ENCODE measurements at regions not wholly inside any gene's neighbourhood (a gene's known extent, or its start where the extent isn't known, plus 50 kb on each side); places are given as distances from the start of the nearest gene placed in this dataset.
"Not testable (repeated sequence)": the region's sequence is repeated elsewhere in the genome, so short reads cannot be mapped to it uniquely, and the experiment has no call there.

DNA sequence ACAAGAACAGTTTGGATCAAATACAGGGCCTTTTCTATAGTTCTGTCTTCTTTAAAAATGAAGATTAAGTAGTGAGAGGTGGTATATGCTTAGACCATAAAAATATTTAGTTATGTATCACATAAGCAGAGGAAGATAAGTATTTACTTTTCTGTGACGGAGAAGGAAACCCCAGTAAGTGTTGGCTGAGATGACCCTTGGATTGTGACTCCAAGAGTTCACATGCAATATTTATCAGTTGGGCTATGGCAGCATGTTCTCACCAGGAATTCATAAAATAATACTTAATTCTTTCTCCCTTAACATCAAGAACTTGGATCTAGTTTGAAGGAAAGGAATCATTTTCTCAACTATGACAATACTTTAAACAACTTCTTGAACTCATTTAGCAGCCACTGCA lies 98.4 kb upstream of the TBX18 start:
- Mint-ChIP-seq H3K27ac (no peak overlapping the region), H3K27me3 (no peaks in the 10 kb centered on the region), H3K4me3 (no peak overlapping the region), H3K36me3 (ENCODE audit: low read depth) (no peaks in the 10 kb centered on the region), H3K9me3 (no peaks in the 10 kb centered on the region), H3K4me1 (ENCODE audit: low read depth) (no peaks in the 10 kb centered on the region)
- intact Hi-C loops (cut with micrococcal nuclease) = no loop called here

DNA sequence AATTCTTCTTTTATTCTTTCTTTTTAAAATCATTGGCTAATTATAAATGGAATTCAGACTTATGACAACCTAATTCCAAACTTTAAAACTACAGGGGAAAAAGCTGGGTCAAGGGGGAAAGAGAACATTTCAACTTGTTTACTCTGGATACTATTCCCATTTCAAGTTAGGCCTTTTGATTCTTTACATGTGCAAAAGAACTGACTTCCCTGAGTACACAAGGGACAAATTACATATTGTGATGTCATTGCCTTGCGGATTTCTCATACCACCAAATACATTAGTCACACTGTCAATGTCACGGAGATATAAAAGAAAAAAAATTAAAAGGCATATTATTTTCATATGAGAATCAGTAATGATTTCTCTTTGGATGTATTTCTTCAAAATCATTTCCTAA lies 96.5 kb upstream of the TBX18 start:
- intact Hi-C loops (cut with micrococcal nuclease) = no loop called here
- Mint-ChIP-seq H3K4me1 (ENCODE audit: low read depth) (no peaks in the 10 kb centered on the region), H3K36me3 (ENCODE audit: low read depth) (no peaks in the 10 kb centered on the region), H3K27ac (no peak overlapping the region), H3K4me3 (no peak overlapping the region), H3K27me3 (no peaks in the 10 kb centered on the region), H3K9me3 (no peaks in the 10 kb centered on the region)

DNA sequence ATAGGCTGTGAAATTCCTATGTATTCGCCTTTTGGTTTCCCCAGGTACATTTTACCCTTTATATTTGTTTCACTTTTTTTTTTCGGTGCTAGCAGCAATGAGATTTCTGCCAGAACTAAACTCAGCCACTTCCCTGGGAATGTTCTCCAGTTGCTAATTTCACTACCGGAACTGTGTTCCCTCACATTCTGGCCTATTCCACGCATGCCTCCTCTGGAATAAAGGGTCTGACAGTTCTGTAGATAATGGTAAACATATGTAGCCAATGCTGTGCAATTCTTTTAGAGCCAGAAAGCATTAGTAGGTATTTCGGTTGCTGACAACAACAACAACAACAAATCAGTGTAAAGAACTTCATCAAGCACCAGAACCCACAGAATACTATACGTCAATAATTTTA lies 96.1 kb upstream of the TBX18 start:
- Mint-ChIP-seq H3K27me3 (no peaks in the 10 kb centered on the region), H3K4me1 (ENCODE audit: low read depth) (no peaks in the 10 kb centered on the region)
- intact Hi-C loops (cut with micrococcal nuclease) = no loop called here

DNA sequence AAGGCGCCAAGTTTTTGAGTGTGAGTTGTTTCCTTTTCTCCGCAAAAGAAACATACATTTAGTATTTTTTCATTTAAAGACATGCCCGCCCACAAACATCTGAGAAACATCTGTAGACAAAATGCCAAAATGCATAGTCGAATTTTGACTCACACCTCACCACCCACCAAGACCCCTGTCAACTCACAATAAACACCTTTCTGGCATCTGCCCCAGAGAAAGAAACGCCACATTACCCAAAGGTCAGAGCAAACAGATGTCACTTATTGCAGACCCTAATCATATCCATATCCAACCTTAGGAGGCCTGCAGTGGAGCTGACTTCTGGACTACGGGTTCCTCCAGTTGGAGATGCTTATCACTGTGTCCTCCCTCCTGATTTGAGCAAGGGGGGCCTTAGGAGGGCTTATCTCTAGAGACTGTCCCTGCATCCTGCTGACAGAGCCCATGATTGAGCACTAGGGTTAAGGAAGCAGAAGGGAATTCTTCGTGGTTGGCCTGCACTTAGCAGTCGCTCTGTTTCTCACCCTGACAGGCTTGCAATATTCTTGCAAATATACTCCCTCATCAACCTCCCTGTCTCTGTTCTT lies 90.5 kb upstream of the TBX18 start:
- intact Hi-C loops (cut with micrococcal nuclease) = no loop called here
- Mint-ChIP-seq H3K4me3 (no peak overlapping the region), H3K27ac (no peak overlapping the region), H3K36me3 (ENCODE audit: low read depth) (no peaks in the 10 kb centered on the region), H3K9me3 (no peaks in the 10 kb centered on the region), H3K27me3 (no peaks in the 10 kb centered on the region), H3K4me1 (ENCODE audit: low read depth) (no peaks in the 10 kb centered on the region)

More for the DNA sequence above, 96.1 kb upstream of the TBX18 start:
- no peak overlapping the region for H3K4me3 Mint-ChIP-seq
- no peaks in the 10 kb centered on the region for H3K36me3 Mint-ChIP-seq (ENCODE audit: low read depth)
- no peaks in the 10 kb centered on the region for H3K9me3 Mint-ChIP-seq
- no peak overlapping the region for H3K27ac Mint-ChIP-seq

DNA sequence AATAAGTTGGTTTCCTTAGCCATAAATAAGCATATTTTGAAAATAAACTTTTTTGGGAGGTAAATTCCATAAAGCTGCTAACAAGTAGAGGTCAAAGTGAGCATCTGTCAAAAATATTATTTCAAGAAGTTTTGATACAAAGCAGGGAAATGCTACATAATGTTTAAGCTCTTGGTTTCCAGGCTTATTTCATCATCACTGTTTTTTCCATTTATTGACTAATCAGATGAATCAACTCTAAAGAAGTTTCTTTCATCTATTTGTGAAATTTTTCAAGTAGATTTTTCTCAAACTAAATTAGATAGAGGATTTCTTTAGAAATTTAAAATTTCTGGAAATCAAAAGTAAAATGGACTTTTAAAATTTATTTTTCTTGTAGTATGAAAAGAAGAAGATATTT lies 89.5 kb upstream of the TBX18 start:
- H3K27me3 Mint-ChIP-seq = no peaks in the 10 kb centered on the region
- no peaks in the 10 kb centered on the region for H3K9me3 Mint-ChIP-seq
- no peaks in the 10 kb centered on the region for H3K36me3 Mint-ChIP-seq (ENCODE audit: low read depth)
- H3K27ac Mint-ChIP-seq = no peak overlapping the region
- intact Hi-C loops (cut with micrococcal nuclease) = no loop called here
- no peaks in the 10 kb centered on the region for H3K4me1 Mint-ChIP-seq (ENCODE audit: low read depth)
- no peak overlapping the region for H3K4me3 Mint-ChIP-seq

DNA sequence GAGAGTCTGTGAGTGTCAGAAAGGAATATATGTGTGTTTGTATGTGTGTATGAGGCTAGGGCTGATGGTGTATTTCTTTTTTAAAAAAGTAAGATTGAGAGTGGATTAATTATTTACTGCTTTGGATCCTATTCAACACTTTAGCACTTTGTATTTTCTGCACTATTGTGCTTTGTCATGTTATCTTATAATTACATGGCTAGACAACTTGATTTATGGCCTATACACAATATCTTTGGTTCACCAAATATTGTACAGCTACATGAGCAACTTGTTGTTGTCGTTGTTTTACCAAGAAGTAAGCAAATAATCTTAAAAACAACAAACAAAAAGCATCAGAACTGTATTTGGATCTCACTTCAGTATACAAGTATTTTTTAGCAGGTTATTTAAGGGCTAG lies 84.6 kb upstream of the TBX18 start:
- H3K36me3 Mint-ChIP-seq (ENCODE audit: low read depth) = no peaks in the 10 kb centered on the region
- no peaks in the 10 kb centered on the region for H3K27me3 Mint-ChIP-seq
- H3K4me3 Mint-ChIP-seq = no peak overlapping the region
- intact Hi-C loops (cut with micrococcal nuclease) = no loop called here
- no peaks in the 10 kb centered on the region for H3K4me1 Mint-ChIP-seq (ENCODE audit: low read depth)
- peaks cover 9% of the 10 kb centered on the region for H3K9me3 Mint-ChIP-seq
- no peak overlapping the region for H3K27ac Mint-ChIP-seq

DNA sequence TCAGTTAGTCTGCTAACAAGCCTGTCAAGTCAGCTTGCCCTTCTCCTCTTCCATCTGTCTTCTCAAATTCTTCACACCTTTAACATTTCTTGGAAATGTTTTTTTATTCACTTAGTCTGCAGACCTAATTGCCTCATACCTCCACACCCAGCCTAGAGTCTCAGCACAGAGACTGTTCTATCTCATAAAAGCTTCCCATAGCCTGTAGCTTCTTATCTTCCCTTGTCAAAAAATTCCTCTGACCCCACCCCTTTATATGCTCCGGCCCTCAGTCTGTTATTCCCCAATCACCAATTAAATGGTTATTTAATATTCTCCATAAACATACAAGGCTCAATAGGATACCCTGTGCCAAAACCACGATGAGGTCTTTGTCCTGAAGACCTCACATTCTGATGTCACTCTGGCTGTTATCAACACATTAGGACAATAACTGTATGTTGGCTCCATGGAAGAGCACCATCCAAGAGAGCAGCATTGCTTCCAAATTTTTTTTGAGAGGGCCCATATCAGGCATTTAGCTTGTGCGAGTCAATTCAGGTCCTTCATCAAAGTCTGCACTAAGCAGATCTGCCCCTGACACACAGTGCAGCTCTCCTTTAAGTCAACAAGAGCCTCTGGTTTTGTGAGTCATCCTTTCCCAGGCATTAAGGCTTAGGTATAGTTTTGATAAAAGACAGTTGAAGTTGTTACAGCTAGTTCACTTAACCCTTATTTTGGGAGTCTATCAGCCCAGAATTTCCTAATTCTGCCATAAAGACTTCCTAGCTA lies 83.2 kb upstream of the TBX18 start:
- Mint-ChIP-seq H3K36me3 (ENCODE audit: low read depth) (no peaks in the 10 kb centered on the region), H3K9me3 (peaks cover 9% of the 10 kb centered on the region), H3K4me1 (ENCODE audit: low read depth) (no peaks in the 10 kb centered on the region), H3K27ac (no peak overlapping the region), H3K27me3 (no peaks in the 10 kb centered on the region), H3K4me3 (no peak overlapping the region)
- intact Hi-C loops (cut with micrococcal nuclease) = no loop called here

DNA sequence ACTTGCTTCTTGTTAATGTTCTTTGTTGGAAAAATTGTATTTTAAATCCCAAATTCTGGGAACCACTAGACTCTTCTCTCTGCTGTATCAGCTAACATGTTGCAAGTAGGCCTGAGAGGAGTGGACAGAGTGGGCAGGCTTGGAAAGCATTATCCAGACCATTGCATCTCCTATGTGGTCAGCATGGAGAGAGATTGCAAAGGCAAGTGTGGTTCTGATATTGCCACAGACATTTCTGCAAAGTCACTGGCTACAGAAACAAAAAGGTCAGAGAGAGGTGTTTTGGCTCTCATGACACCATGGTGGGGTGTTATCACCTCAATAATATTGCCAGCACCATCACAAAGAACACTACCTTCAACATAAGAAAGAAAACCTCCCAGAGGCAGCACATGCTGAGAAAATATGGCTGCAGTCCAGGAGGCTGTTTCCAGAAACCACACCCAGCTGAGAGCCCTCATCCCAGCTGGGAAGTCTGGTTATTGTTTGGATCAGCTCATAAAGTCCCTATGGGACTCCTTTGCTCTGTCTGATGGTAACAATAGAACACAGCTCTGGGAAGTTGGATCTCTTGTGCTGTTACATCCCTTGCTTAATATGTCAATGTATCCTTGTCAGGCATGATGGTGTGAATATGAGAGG lies 78.2 kb upstream of the TBX18 start:
- H3K27me3 Mint-ChIP-seq = no peaks in the 10 kb centered on the region
- no peaks in the 10 kb centered on the region for H3K4me1 Mint-ChIP-seq (ENCODE audit: low read depth)
- intact Hi-C loops (cut with micrococcal nuclease) = no loop called here
- H3K4me3 Mint-ChIP-seq = no peak overlapping the region
- peaks cover 22% of the 10 kb centered on the region for H3K9me3 Mint-ChIP-seq
- no peak overlapping the region for H3K27ac Mint-ChIP-seq
- no peaks in the 10 kb centered on the region for H3K36me3 Mint-ChIP-seq (ENCODE audit: low read depth)

DNA sequence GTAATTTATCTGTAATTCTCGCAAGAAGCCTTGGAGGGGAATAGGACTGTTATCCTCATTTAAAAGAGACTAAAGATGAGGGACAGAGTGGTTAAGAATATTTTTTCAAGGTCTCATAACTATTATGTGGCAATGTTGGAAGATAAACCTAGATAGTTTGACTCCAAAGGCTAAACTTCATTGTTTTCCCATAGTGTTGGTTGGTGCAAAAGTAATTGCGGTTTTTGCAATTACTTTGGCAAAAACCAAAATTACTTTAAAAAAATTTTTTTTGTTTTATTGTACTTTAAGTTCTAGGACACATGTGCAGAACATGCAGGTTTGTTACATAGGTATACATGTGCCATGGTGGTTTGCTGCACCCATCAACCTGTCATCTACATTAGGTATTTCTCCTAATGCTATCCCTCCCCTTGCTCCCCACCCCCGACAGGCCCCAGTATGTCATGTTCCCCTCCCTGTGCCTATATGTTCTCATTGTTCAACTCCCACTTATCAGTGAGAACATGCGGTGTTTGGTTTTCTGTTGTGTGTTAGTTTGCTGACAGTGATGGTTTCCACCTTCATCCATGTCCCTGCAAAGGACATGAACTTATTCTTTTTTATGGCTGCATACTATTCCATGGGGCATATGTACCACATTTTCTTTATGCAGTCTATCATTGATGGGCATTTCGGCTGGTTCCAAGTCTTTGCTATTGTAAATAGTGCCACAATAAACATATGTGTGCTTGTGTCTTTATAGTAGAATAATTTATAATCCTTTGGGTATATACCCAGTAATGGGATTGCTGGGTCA lies 72.9 kb upstream of the TBX18 start:
- H3K27ac Mint-ChIP-seq; intact Hi-C loops (cut with micrococcal nuclease); H3K4me1 Mint-ChIP-seq (ENCODE audit: low read depth); H3K27me3 Mint-ChIP-seq; H3K4me3 Mint-ChIP-seq; H3K36me3 Mint-ChIP-seq (ENCODE audit: low read depth): not testable (repeated sequence)
- peaks cover 24% of the 10 kb centered on the region for H3K9me3 Mint-ChIP-seq

DNA sequence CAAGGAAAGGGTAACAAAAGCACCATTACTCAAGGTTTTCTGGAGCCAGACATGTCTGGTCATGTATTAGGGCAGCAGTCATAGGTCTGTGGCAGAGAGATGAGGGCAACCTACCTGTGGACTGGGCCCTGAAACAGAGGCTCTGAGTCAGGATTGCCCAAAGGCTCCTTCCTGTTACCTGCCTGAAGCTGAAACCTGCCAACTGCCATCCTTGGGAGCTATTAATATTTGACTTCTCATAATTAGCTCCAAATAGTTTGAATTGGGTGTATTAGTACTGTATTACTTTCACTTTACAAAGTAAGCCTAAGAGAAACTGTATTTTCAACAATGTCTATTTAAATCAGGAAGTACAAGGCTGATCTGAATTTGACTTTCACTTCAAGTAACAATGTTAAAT lies 72.0 kb upstream of the TBX18 start:
- Mint-ChIP-seq H3K4me1 (ENCODE audit: low read depth) (no peaks in the 10 kb centered on the region), H3K27ac (no peak overlapping the region), H3K4me3 (no peak overlapping the region), H3K36me3 (ENCODE audit: low read depth) (no peaks in the 10 kb centered on the region), H3K9me3 (peaks cover 26% of the 10 kb centered on the region), H3K27me3 (no peaks in the 10 kb centered on the region)
- intact Hi-C loops (cut with micrococcal nuclease) = no loop called here

DNA sequence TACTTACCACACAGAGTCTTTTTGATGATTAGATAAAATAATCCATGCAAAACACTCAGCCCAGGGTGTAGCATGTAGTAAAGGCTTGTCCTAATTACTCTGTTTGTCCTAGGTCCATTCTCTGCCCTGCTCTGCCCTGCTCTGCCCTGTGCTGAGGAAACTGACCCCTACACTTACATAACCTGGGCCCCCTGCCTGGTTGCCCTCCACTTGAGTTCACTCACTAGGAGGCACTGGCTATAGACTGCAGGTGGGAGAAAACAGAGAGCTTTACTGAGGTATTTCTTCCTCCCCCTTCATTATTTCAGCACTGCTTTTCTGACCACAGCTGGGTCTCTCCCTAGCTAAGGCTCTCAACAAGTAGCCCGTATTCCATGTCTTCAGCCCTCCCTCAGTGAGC lies 70.9 kb upstream of the TBX18 start:
- Mint-ChIP-seq H3K36me3 (ENCODE audit: low read depth) (no peaks in the 10 kb centered on the region), H3K27ac (no peak overlapping the region), H3K4me3 (no peak overlapping the region), H3K9me3 (peaks cover 25% of the 10 kb centered on the region), H3K4me1 (ENCODE audit: low read depth) (no peaks in the 10 kb centered on the region), H3K27me3 (no peaks in the 10 kb centered on the region)
- intact Hi-C loops (cut with micrococcal nuclease) = no loop called here

DNA sequence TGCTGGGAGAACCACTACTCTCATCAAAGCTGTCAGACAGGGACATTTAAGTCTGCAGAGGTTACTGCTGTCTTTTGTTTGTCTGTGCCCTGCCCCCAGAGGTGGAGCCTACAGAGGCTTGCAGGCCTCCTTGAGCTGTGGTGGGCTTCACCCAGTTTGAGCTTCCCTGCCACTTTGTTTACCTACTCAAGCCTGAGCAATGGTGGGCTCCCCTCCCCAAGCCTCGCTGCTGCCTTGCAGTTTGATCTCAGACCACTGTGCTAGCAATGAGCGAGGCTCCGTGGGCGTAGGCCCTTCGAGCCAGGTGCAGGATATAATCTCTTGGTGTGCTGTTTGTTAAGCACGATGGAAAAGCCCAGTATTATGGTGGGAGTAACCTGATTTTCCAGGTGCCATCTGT lies 67.5 kb upstream of the TBX18 start:
- H3K9me3 Mint-ChIP-seq = peaks cover 31% of the 10 kb centered on the region
- H3K27ac Mint-ChIP-seq; intact Hi-C loops (cut with micrococcal nuclease); H3K4me3 Mint-ChIP-seq; H3K36me3 Mint-ChIP-seq (ENCODE audit: low read depth); H3K27me3 Mint-ChIP-seq; H3K4me1 Mint-ChIP-seq (ENCODE audit: low read depth): not testable (repeated sequence)

DNA sequence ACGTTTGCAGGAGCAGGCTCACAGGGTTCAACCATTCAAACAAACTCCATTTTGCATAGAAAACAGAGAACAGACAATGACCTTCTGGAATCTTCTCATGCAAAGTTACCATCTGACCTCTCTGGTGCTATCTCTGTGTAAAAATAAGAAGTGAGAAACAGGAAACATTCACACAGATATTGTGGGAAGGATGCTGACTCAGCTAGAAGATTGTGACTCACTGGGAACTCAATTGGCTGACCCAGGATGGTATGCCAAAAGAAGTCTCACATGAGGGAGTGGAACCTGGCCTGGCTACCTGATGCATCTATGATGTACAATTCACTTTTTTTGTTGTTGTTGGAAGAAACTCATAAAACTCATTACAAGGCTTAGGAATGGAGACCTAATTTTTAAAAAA lies 61.1 kb upstream of the TBX18 start:
- no peak overlapping the region for H3K4me3 Mint-ChIP-seq
- no peak overlapping the region for H3K27ac Mint-ChIP-seq
- peaks cover 32% of the 10 kb centered on the region for H3K9me3 Mint-ChIP-seq
- H3K27me3 Mint-ChIP-seq = no peaks in the 10 kb centered on the region
- intact Hi-C loops (cut with micrococcal nuclease) = no loop called here
- H3K4me1 Mint-ChIP-seq (ENCODE audit: low read depth) = no peaks in the 10 kb centered on the region
- H3K36me3 Mint-ChIP-seq (ENCODE audit: low read depth) = no peaks in the 10 kb centered on the region

DNA sequence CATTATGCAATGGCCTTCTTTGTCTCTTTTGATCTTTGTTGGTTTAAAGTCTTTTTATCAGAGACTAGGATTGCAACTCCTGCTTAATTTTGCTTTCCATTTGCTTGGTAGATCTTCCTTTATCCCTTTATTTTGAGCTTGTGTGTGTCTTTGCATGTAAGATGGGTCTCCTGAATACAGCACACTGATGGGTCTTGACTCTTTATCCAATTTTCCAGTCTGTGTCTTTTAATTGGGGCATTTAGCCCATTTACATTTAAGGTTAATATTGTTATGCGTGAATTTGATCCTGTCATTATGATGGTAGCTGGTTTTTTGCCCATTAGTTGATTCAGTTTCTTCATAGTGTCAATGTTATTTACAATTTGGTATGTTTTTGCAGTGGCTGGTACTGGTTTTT lies 56.9 kb upstream of the TBX18 start:
- H3K27ac Mint-ChIP-seq; H3K27me3 Mint-ChIP-seq; intact Hi-C loops (cut with micrococcal nuclease); H3K36me3 Mint-ChIP-seq (ENCODE audit: low read depth); H3K4me3 Mint-ChIP-seq; H3K4me1 Mint-ChIP-seq (ENCODE audit: low read depth): not testable (repeated sequence)
- peaks cover 27% of the 10 kb centered on the region for H3K9me3 Mint-ChIP-seq

Data from dendritic cell treated with granulocyte-macrophage colony-stimulating factor and Interleukin-4, amounts not matched to agents 40 ng/mL and 50 ng/mL, for 4 days (primary cell).